ENCODE measurements at regions not wholly inside any gene's neighbourhood (a gene's known extent, or its start where the extent isn't known, plus 50 kb on each side); places are given as distances from the start of the nearest gene placed in this dataset.
"Not testable (repeated sequence)": the region's sequence is repeated elsewhere in the genome, so short reads cannot be mapped to it uniquely, and the experiment has no call there.

GRCh38 chr12:58728397-58728796 is 191.9 kb downstream of the LRIG3 start:
- H3K36me3 Mint-ChIP-seq = no peaks in the 10 kb centered on the region
- peaks cover 24% of the 10 kb centered on the region for H3K9me3 Mint-ChIP-seq
- H3K4me3 Mint-ChIP-seq = no peak overlapping the region
- no peak overlapping the region for H3K27ac Mint-ChIP-seq
- no peaks in the 10 kb centered on the region for H3K4me1 Mint-ChIP-seq
- no peaks in the 10 kb centered on the region for H3K27me3 Mint-ChIP-seq

DNA sequence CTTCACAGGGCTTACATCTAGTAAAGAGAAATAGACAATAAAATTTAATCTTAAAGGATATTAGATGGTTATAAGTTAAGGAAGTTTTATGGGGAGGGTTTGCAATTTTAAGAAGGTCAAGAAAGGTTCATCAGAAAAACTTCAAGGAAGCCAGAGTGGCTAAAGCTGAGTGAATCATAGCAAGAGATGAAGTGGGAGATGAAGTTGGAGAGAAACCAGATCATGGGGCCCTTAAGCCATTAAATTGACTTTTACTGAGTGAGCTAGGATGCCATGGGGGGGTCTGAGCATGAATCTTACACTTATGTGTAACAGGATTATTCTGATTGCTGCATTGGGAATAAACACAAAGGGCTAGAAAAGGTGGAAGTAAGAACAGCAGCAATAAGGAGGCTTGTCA is 189.2 kb downstream of the LRIG3 start:
- no peaks in the 10 kb centered on the region for H3K27me3 Mint-ChIP-seq
- no peak overlapping the region for H3K27ac Mint-ChIP-seq
- peaks cover 17% of the 10 kb centered on the region for H3K9me3 Mint-ChIP-seq
- H3K36me3 Mint-ChIP-seq = no peaks in the 10 kb centered on the region
- H3K4me1 Mint-ChIP-seq = no peaks in the 10 kb centered on the region
- no peak overlapping the region for H3K4me3 Mint-ChIP-seq

- no peaks in the 10 kb centered on the region for H3K36me3 Mint-ChIP-seq
- H3K4me3 Mint-ChIP-seq = no peak overlapping the region
- H3K27me3 Mint-ChIP-seq = no peaks in the 10 kb centered on the region
- H3K4me1 Mint-ChIP-seq = no peaks in the 10 kb centered on the region
- peaks cover 17% of the 10 kb centered on the region for H3K9me3 Mint-ChIP-seq
- no peak overlapping the region for H3K27ac Mint-ChIP-seq
These were observed 187.4 kb downstream of the LRIG3 start for GRCh38 chr12:58732894-58733293.

- H3K36me3 Mint-ChIP-seq = no peaks in the 10 kb centered on the region
- H3K4me3 Mint-ChIP-seq = no peak overlapping the region
- no peaks in the 10 kb centered on the region for H3K9me3 Mint-ChIP-seq
- no peaks in the 10 kb centered on the region for H3K27me3 Mint-ChIP-seq
- H3K27ac Mint-ChIP-seq = no peak overlapping the region
- H3K4me1 Mint-ChIP-seq = no peaks in the 10 kb centered on the region
These were observed 179.1 kb downstream of the LRIG3 start for GRCh38 chr12:58741226-58741625.

DNA sequence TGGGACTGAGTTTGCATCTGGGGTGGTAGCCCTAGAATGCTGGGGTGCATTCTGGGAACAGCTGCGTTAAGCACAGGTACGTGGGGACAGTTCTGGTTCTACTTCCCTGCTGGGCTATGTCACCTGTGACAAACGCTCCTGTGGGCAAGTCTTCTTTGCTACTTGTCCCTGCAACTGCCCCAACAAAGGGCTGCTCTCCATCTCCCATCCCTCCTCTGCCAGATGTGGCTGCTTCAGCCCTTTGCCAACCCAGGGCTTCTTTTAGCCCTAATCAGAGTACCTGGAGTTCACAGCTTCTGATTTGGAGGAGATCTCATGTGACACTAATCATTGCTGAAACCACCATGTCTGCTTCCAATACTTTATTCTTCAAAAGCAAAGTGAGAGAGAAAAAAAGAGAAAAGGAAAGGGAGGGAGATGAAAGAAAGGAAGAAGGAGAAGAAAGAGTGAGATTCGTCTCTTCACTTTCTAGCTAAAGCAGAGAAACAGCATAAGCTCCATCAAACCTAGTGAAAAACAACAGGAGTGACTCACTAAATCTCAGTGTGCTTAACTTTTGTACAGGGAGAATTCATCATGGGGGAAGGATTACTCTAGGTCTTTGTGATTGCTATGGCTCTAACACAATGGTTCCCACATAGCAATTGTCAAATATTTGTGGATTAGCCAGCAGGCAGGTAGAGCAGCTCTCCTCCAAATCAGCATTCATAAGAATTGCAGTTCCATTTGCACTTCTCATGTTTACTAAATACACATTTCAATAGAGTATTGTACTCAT is 174.8 kb downstream of the LRIG3 start:
- no peak overlapping the region for H3K27ac Mint-ChIP-seq
- H3K9me3 Mint-ChIP-seq = peaks cover 5% of the 10 kb centered on the region
- no peaks in the 10 kb centered on the region for H3K36me3 Mint-ChIP-seq
- no peaks in the 10 kb centered on the region for H3K4me1 Mint-ChIP-seq
- no peak overlapping the region for H3K4me3 Mint-ChIP-seq
- no peaks in the 10 kb centered on the region for H3K27me3 Mint-ChIP-seq

DNA sequence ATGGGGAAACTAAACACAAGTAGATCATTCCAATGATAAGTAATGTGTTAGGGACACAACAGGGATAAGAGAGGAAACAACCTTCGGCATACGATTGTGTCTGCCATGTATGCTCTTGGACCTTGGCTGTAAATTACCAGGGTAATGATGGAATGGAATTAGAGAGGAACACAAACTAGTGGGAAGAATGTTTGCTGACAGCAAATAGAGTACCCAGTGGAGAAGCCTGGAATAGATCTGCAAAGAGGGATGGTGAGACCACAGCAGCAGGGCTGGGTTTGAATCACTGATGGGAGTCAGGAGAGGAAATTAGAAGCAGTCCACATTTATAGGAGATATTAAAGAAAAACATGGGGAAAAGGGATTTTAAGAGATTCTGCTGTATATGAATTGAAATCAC is 172.8 kb downstream of the LRIG3 start:
- Mint-ChIP-seq H3K27me3 (no peaks in the 10 kb centered on the region), H3K4me3 (no peak overlapping the region), H3K27ac (no peak overlapping the region), H3K4me1 (no peaks in the 10 kb centered on the region), H3K36me3 (no peaks in the 10 kb centered on the region), H3K9me3 (peaks cover 5% of the 10 kb centered on the region)

DNA sequence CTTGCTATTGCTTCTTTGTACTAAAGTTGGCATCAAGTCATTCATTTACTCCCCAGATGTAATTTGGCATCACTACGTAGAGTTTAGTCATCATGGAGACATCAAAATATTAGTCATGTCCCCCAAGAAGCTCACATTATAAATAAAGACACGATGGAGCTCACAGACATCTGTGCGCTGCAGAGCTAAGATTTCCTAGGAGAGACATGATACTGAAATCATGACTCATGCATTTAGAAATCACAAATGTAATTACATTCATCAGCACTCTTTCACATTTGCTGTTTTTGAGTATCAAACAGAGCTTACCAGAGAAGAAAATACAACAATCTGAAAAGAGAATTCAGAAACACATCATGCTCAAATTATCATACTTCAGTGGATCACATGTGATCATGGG is 169.8 kb downstream of the LRIG3 start:
- Mint-ChIP-seq H3K27me3 (no peaks in the 10 kb centered on the region), H3K27ac (no peak overlapping the region), H3K4me1 (no peaks in the 10 kb centered on the region), H3K9me3 (peaks cover 5% of the 10 kb centered on the region), H3K36me3 (no peaks in the 10 kb centered on the region), H3K4me3 (no peak overlapping the region)

DNA sequence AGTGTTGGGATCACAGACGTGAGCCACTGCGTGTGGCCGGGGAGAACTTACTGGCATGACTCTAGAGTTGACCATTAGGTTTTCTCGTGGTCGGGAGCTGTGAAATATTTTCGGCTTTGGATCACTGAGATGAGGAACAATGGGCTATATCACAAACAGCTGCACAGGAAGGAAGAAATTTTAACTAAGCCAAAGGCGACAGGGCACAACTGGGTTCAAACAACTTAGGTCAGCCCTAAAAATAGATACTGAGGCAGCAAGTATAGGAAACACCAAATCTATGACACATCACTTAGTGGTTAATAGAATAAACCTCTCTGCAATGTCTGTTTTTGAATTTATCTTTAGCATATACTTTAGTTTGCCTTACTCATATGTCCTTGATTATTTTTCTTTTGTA is 162.9 kb downstream of the LRIG3 start:
- Mint-ChIP-seq H3K27ac (no peak overlapping the region), H3K27me3 (no peaks in the 10 kb centered on the region), H3K4me3 (no peak overlapping the region), H3K4me1 (no peaks in the 10 kb centered on the region), H3K9me3 (peaks cover 4% of the 10 kb centered on the region), H3K36me3 (peaks cover 1% of the 10 kb centered on the region)

DNA sequence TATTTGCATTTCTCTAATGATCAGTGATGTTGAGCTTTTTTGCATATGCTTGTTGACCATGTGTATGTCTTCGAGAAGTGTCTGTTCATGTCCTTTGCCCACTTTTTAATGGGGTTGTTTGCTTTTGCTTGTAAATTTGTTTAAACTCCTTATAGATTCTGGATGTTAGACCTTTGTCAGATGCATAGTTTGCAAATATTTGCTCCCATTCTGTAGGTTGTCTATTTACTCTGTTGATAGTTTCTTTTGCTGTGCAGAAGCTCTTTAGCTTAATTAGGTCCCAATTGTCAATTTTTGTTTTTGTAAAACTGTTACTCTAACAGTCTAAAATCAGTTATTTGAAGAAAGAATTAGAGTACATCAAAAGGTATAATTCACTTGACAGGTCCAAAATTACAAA is 160.6 kb downstream of the LRIG3 start:
- not testable (repeated sequence) for H3K9me3 Mint-ChIP-seq, H3K36me3 Mint-ChIP-seq, H3K27me3 Mint-ChIP-seq, H3K27ac Mint-ChIP-seq, H3K4me3 Mint-ChIP-seq, H3K4me1 Mint-ChIP-seq

GRCh38 chr12:58761308-58761707 is 159.0 kb downstream of the LRIG3 start:
- no peaks in the 10 kb centered on the region for H3K4me1 Mint-ChIP-seq

DNA sequence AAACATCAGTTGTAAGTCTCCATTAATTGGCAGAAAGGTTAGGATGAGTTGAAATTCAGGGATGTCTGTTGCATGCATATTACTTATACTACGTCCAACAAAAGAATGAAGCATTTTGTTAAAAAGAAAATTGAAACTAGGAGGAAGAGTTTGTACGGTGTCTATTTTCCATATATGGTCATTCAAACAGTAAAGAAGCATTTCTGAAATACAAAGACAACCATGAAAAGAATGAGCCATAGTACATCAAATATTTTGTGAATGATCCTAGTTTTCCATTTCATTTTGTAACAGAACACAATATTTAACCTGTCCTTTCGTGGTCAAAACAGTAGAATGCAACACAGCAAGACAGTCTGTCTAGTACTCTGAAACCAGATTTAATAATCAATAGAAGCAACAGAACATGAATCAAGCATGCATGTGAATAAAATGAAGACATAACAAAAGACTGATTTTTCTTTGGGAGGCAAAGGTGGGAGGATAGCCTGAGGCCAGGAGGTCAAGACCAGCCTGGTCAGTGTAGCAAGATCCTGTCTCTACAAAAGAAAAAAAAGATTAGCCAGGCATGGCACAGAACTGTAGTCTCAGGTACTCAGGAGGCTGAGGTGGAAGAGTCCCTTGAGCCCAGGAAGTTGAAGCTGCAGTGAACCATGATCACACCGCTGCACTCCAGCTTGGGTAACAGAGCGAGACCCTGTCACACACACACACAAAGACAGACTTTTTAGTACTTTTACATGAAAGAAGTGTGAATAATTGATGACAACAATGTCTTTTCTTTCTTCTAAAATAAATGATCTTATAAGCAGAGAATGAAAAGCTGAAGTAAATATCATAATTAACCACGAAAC is 156.0 kb downstream of the LRIG3 start:
- no peak overlapping the region for H3K27ac Mint-ChIP-seq
- H3K36me3 Mint-ChIP-seq = no peaks in the 10 kb centered on the region
- H3K4me3 Mint-ChIP-seq = no peak overlapping the region
- peaks cover 7% of the 10 kb centered on the region for H3K9me3 Mint-ChIP-seq
- no peaks in the 10 kb centered on the region for H3K4me1 Mint-ChIP-seq
- H3K27me3 Mint-ChIP-seq = no peaks in the 10 kb centered on the region

More at GRCh38 chr12:58761308-58761707, 159.0 kb downstream of the LRIG3 start:
- no peak overlapping the region for H3K27ac Mint-ChIP-seq
- H3K27me3 Mint-ChIP-seq = no peaks in the 10 kb centered on the region
- peaks cover 4% of the 10 kb centered on the region for H3K9me3 Mint-ChIP-seq
- no peak overlapping the region for H3K4me3 Mint-ChIP-seq
- no peaks in the 10 kb centered on the region for H3K36me3 Mint-ChIP-seq

GRCh38 chr12:58765076-58765475 is 155.2 kb downstream of the LRIG3 start:
- Mint-ChIP-seq H3K4me3 (no peak overlapping the region), H3K27me3 (no peaks in the 10 kb centered on the region), H3K36me3 (no peaks in the 10 kb centered on the region), H3K4me1 (no peaks in the 10 kb centered on the region), H3K27ac (no peak overlapping the region), H3K9me3 (peaks cover 8% of the 10 kb centered on the region)

DNA sequence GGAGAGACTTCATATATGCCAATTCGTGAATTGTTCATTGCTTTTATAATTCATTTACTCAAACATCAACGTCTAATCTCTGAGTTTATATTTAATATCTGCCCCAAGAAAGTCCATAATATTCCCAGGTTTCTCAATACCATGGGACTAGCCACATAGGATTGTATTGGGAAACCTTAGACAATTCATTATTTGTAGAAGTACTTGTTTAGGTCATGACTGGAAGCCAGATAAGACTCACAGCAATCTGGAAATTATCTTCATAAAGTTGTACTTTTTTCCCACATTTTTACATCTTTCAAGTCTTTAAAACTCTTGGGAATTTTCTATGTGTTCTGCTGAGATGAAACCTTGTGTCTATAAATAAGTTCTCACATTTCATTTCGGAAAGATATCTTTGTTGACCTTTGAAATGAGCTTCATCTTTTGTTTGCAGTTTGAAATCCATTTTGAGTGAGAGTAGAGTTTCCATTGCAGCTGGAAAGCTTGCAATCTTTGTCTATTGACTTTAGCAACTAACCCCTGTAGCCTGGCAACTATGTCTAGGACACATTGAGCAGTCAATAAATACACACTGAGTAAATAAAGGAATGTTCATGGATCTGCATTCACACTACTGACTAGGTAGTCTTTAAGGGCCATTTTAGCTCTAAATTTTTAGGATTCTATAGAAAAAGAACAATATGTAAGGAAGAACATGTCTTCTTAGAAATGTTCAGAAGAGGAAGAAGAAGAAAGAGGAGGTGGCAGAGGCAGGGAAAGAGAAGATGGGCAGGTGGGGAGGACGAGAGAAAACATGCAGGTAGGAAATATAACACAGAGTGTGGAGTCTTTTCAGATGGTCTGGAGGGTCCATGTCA is 154.4 kb downstream of the LRIG3 start:
- H3K4me1 Mint-ChIP-seq = no peaks in the 10 kb centered on the region

GRCh38 chr12:58766513-58766870 is 153.8 kb downstream of the LRIG3 start:
- Mint-ChIP-seq H3K9me3 (peaks cover 8% of the 10 kb centered on the region), H3K4me3 (no peak overlapping the region), H3K36me3 (no peaks in the 10 kb centered on the region), H3K27ac (no peak overlapping the region), H3K27me3 (no peaks in the 10 kb centered on the region), H3K4me1 (no peaks in the 10 kb centered on the region)

More for the DNA sequence above, 154.4 kb downstream of the LRIG3 start:
- no peaks in the 10 kb centered on the region for H3K27me3 Mint-ChIP-seq
- peaks cover 8% of the 10 kb centered on the region for H3K9me3 Mint-ChIP-seq
- no peaks in the 10 kb centered on the region for H3K36me3 Mint-ChIP-seq
- no peak overlapping the region for H3K27ac Mint-ChIP-seq
- H3K4me3 Mint-ChIP-seq = no peak overlapping the region

DNA sequence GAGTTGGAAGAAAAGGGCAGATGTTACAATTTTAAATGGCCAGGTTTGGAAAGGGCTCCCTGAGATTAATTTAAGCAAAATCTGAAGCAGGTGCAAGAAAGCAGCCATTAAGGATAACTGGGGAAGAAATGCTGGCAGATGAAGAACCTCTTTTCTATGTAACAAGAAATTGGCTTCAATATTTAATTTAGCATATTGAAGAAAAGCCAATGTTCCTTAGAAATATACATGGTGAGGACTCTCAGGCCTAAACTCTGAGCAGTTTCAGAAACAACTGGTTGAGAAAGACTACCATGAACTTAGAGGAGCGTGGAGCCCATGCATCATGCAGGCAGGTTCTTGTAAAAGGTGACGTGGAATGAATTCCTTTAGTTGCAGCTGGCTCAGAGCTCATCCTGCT is 152.8 kb downstream of the LRIG3 start:
- Mint-ChIP-seq H3K9me3 (peaks cover 8% of the 10 kb centered on the region), H3K4me3 (no peak overlapping the region), H3K4me1 (no peaks in the 10 kb centered on the region), H3K36me3 (no peaks in the 10 kb centered on the region), H3K27ac (no peak overlapping the region), H3K27me3 (no peaks in the 10 kb centered on the region)

- Mint-ChIP-seq H3K36me3 (no peaks in the 10 kb centered on the region), H3K9me3 (peaks cover 11% of the 10 kb centered on the region)
These were observed 146.3 kb downstream of the LRIG3 start for GRCh38 chr12:58773986-58774385.

More at GRCh38 chr12:58773986-58774385, 146.3 kb downstream of the LRIG3 start:
- no peaks in the 10 kb centered on the region for H3K4me1 Mint-ChIP-seq
- H3K27me3 Mint-ChIP-seq = no peaks in the 10 kb centered on the region
- no peak overlapping the region for H3K27ac Mint-ChIP-seq
- H3K4me3 Mint-ChIP-seq = no peak overlapping the region

All from activated naive CD4-positive, alpha-beta T cell treated with anti-CD3 and anti-CD28 coated beads, Interleukin-2, amount 50 U/mL, for 24 hours (primary cell).